ENCODE measurements at regions not wholly inside any gene's neighbourhood (a gene's known extent, or its start where the extent isn't known, plus 50 kb on each side); places are given as distances from the start of the nearest gene placed in this dataset.

DNA sequence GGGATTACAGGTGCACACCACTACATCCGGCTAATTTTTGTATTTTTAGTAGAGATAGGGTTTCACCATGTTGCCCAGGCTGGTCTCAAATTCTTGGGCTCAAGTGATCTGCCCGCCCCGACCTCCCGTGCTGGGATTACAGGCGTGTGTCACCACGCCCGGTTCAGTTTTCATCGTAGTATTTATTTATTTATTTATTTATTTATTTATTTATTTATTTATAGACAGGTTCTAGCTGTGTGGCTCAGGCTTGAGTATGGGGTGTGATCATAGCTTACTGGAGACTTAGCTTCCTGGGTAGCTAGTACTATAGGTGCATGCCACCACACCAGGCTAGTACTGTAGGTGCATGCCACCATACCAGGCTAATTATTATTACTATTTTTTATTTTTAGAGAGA, 64.1 kb upstream of the STOX2 start:
- TF ChIP-seq, protein P1, sequence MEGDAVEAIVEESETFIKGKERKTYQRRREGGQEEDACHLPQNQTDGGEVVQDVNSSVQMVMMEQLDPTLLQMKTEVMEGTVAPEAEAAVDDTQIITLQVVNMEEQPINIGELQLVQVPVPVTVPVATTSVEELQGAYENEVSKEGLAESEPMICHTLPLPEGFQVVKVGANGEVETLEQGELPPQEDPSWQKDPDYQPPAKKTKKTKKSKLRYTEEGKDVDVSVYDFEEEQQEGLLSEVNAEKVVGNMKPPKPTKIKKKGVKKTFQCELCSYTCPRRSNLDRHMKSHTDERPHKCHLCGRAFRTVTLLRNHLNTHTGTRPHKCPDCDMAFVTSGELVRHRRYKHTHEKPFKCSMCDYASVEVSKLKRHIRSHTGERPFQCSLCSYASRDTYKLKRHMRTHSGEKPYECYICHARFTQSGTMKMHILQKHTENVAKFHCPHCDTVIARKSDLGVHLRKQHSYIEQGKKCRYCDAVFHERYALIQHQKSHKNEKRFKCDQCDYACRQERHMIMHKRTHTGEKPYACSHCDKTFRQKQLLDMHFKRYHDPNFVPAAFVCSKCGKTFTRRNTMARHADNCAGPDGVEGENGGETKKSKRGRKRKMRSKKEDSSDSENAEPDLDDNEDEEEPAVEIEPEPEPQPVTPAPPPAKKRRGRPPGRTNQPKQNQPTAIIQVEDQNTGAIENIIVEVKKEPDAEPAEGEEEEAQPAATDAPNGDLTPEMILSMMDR (conservative IDR thresholded peaks at IDR 0.05): no peak
- no peak for TF ChIP-seq EZH2 (IDR thresholded peaks at IDR 0.05; ENCODE audit: low read depth)

All from PC-9 (cell line).